ENCODE measurements at regions not wholly inside any gene's neighbourhood (a gene's known extent, or its start where the extent isn't known, plus 50 kb on each side); places are given as distances from the start of the nearest gene placed in this dataset.

DNA sequence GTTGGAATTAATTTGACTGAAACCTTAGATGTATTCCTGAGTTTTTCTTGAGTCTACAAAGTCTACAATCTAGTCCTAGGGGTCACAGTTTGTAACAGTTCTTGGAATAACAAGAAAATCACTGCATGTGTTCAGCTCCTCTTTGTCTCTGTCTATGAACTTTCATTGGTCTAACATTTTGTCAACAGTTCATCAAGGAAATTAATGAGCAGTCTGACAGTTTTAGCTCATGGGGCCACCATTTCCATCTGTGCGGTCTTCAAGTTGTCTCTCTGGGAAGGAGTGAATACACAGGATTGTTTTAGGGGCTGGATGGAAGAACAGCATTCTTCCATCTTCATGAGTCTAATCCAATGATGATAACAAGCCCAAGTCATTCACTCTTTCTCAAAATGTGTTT, 276.4 kb downstream of the TMEM167A start:
- DNase-seq = no peak

DNA sequence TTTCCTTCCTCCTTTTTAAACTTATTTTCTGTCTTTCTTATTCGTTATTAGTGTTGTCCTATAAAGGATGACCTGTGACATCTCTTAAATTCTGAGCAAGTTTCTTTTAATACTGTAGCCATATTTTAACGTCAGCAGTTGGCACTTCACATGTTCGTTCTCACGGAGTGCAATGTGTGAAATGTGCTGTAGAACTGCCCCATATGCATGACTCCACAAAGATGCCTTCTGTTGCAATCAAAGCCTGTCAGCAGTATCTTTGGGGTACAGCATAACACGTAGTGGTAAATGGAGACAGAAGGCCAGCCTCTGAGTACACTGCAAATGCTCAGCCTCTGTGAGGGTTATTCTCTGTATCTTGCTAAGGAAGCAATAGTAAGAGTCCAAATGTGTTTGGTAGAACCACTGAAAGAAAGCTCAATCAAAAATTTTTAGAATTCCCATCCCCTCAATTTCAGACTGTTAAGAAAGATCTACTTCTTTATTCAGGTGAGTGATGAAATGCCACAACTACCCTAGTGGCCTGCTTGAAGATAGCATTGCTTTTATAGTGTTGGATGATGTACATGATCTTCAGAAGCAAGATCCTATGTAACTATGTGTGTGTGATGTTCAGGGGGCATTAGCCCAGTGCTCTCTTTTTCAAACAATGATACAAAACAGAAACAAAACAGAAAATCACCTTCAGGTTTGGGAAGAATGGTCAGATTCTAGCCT, 277.7 kb downstream of the TMEM167A start:
- no peak for DNase-seq

DNA sequence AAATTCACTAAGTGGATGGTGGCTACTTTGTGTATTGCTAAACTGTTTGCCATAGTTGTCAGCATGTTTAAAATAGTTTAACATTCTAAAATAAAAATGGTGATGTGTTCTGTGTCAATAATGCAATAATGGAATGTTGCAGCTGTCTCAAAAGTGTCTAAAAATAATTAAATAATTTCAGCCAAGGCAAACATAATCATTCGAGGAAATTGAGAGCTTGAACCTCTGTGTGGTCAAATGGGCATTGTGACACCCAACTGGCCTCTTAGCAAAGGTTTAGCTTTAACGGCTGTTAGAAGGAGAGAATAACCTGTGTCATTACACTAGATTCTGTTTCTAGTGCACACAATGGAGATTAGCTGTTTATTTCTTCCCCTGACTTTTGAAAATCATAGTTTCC, 278.5 kb downstream of the TMEM167A start:
- no peak for DNase-seq

DNA sequence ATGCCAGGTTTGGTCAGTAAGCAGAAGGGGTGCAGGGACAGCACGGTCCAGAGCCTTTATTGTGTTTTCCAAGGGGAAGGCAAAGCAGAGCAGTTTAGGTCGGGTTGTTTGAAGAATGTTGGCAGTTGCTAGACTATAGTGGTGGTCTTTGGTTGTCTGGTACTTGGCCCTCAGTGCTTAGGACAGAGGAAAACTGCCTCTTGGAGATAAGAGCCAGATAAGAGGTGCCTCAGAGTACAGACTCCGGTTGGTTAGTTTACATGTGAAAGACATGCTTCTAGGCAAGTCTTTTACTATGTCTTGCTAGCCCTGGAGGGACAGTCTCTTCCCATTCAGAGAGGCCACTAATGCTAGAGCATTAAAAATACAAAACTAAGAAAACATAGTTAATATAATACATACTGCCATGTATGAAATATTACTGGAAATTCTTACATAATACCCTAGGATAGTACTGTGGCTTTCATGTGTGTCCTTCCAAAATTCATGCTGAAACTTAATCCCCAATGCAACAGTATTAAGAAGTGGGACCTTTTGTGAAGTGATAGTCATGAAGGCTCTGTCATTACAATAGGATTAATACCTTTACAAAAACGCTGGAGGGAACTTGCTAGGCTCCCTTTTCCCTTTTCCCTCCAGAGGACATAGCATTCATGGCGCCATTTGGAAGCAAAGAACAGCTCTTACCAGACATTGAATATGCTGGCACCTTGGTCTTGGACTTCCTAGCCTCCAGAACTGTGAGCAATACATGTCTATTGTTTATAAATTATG, 280.4 kb downstream of the TMEM167A start:
- DNase-seq = no peak

DNA sequence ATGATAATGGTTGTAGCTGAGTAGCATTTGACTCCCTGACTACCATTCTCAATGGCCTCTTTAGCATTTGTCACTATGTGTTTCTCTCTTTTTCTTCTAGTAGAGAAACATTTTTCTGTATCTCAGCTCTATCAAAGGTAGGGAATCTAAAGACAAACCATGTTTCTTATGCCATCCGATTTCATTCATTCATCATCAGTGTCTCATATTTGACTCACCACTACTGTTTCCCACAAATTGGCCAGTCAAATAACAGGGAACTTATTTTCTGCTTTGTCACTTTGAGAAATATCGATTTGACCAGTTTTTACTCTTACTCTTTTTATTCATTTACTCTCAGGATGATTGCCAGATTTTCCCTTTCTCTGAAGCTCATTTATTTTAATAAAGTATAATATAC, 282.3 kb downstream of the TMEM167A start:
- no peak for DNase-seq

DNA sequence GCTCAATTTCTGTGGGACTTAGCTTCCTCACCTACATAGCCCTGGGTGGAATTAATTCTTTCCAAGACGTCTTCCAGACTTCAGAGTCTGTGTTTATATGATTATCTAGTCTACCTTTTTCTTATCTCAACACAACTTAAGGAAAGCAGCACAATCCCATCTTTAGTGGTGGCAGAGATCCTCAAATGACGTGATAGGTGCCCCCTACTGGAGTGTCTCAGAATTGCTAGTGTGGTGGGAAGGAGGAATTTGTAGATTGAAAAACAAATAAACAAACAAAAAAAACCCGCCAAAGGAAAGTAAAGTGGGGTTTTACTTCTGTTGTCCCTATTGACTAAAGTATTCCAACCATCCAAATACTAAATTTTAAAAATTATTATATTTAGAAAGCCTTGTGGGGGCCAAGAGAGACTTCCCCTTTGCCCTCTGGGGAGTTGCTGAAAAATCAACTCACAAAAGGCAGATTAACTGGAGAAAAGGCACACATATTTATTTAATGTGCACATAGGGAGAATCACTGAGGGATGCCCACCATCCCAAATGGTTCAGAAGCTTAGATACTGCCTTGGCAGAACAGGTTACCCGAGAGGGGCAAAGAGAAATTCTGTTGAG, 283.3 kb downstream of the TMEM167A start:
- no peak for DNase-seq

DNA sequence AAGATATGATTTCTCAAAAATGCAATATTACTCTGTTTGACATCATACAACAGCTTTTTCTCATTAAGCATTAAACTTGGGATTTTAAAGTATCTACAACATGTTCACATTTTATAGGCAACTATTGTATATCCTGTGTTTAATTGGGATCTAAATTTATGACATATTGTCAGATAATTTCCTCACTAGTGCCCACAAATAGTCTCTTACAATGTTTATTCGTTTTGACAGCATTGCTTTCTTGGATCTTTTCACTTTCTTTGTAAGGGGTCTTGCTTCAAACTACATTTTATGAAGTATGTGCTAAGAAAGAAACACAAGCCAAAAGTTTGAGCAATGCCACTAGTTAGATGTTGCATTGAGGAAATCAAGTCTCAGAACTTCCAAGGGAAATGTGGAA, 285.1 kb downstream of the TMEM167A start:
- DNase-seq = no peak

DNA sequence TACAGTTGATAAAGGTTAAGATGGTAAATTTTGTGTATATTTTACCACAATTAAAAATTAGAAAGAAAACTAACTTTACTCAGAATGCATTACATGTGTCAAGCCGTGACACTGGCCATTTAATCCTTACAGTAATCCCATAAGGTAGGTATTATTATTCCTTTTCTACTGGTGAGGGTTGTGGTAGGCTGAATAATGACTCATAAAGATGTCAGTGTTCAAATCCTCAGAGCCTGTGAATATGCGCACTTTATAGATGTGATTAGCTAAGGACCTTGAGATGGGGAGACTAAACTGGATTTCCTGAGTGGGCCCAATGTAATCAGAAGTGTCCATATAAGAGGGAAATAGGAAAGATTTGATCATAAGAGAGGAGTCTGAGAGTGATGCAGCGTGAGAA, 288.1 kb downstream of the TMEM167A start:
- no peak for DNase-seq

DNA sequence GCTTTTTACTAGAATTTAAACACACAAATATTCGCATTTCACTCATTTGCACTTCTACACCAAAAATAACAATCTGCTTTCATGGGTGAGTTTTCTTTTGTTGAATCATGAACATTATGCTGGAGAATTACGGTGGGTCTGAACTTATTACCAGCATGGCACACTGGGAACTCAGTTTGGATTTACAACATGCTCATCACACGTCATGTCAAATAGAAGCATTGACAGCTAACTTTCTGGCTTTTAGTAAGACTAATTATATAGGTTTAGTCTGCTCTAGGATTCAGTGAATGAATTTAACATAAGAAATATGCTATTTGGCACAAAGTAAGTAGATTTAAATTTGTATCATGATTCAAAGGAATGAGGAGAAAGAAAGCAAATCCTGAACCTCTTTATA, 290.4 kb downstream of the TMEM167A start:
- DNase-seq = no peak

DNA sequence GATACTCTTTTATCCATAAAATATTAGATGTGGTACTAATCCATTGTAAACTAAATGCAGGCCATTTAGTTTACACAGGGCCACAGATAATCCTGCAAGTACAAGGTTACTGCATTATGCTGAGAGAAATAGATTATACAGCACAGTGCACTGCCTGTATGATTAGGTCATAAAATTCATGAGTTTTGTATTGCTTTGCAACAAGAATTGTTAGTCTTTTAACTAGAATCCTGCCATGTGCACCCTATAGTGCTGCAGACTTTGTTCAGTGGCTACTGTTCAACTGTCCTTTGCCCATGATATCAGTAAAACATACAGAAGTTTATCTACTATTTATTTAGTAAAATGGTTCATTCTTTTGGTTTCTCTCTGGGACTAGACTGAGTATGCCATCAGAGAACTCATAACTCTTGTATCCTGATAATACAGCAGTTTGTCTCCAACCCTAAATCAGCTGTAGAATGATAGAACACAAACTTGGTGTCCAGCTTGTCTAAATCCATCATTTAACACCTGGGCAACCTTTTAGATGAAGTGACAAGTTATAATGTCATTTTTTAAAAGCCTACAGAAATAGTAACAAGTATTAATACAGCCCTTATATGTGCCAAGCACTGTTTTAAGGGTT, 291.2 kb downstream of the TMEM167A start:
- no peak for DNase-seq

DNA sequence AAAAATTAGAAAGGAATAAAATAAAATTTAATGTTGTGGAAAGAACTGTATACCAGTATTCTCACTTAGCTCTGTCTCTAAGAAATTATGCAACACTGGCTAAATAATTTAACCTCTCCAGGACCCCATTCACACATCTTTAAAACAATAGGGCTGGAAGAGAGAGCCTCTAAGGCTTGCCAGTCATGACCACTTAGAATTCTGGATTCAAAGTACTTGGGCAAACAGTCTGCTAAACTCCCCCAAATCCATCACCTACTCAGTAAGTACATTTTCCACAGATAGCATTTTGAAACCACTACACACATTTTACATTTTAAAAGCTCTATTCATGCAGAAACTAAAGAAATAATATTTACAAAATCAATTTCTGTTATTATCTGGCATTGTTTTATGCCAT, 291.7 kb downstream of the TMEM167A start:
- DNase-seq = no peak

DNA sequence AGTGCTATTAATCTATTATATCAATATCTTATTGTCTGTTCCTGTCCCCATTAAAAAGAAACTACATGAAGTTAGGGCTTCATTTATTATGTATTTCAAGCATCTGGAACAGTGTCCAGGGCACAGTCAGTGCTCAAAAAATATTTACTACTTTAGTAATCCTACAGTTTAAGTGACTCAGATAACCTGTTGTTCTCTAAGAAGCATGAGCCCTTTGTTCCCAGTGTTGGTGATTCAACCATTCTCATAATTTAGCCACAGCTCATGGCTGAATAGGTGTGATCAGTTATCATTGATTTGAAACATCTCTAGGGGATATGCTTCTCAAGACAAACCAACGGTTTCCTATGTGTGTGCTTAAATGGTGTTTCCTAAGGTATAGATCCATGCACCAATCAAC, 292.7 kb downstream of the TMEM167A start:
- no peak for DNase-seq

DNA sequence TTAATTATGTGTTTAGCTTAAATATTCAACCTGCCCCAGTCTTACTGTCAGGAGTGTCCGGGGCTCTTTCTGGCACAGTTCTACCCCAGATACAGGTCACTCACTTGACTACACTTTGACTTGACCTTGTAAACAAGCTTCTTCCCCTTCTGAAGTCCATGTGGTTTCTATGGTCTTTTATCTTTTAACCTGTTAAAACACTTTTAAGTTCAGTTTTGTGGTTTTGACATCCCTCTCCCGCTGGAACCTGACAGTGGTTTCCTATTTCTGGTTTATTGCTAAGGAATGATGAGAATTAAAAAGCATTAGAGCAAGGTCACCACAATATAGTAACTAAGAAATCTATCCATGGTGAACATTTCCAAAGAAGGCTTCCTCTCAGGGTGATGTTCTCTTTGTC, 300.1 kb downstream of the TMEM167A start:
- no peak for DNase-seq

DNA sequence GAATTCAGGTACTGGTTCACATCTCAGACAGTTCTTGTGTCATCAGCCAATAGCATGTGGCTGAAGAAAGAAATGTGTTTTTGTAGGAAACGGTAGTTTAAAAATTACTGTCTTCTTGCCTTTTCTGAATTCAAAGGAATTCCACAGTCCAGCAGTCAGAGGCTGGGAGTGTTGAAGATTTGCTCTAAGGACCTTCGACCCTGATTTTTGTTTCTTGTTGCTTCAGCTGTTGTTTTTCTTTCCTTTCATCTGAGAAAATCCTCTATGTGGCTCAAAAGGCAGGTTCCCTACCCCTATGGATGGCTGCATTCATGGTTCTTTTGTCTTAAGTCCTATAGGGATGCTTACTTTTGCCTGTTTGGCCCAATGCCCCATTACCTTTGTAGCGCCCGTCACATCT, 304.9 kb downstream of the TMEM167A start:
- no peak for DNase-seq

DNA sequence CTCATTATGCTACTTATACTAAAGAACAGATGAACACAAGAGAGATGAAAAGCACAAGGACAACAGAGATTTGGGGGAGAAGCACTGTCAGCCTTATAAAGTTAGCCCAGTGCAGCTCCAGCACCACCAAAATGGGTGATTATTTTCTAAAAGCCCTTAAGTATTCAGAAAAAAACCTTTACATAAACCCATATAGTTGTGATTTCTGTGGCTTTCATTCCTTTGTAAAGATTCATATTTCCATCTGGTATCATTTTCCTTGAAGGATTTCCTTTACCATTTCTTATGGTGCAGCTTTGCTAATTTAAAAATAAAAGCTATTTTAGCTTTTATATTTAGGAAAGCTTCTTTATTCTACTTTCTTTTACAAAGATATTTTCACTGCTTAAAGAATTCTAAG, 311.0 kb downstream of the TMEM167A start:
- DNase-seq = no peak

DNA sequence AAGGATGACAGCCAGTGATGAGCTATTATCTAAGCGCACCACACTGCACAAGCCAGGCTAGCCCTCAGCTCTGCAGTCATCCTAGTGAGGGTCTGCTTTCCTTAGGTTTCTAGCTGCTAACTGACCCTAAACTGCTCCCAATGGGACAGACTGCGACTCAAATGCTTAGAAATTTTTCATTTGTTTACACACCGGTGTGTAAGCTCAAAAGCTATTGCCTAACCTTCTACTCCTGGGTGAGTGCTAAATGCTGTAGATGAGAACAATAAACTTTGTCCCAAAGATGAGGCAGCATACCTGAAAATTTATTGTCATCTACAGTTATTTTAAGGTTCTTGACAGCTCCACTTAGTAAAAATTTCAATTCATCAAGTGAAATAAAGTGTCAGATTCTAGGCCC, 311.4 kb downstream of the TMEM167A start:
- no peak for DNase-seq

DNA sequence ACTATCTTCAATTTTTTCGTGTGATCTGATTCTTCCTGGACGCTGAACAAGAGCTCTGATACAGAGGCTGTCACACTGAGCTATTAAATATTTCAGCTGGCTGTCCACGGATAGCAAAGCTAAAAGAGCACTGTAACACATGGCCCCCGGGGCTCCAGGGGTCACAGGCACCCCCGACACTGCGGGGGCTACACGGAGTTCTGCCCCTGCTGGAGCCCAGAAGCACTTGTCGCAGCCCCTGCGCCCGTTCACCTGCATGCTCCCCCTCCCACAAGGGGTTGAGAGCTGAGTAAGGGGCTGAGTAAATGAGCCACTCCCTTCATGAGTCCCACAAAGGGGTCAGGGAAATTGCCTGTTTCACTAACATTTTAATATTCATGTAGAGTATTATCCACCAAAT, 316.3 kb downstream of the TMEM167A start:
- DNase-seq = no peak

DNA sequence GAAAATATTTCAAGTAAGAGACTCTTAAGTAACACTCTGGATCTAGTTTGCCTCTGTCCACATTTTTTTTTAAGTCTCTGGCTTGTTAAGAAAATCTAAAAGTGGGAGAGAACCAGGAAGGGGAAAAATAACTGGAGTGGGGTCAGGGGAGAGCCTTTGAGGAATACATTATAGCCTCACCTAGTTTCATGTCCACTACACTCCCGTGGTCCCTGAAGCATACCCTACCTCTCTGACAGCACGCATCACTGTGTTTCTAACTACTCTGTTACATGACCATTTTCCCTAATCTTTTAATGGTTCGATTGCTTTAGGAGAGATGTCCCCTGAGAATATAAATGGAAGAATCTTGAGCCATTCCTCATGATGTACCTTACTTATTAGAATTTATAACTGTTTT, 318.3 kb downstream of the TMEM167A start:
- DNase-seq = no peak

DNA sequence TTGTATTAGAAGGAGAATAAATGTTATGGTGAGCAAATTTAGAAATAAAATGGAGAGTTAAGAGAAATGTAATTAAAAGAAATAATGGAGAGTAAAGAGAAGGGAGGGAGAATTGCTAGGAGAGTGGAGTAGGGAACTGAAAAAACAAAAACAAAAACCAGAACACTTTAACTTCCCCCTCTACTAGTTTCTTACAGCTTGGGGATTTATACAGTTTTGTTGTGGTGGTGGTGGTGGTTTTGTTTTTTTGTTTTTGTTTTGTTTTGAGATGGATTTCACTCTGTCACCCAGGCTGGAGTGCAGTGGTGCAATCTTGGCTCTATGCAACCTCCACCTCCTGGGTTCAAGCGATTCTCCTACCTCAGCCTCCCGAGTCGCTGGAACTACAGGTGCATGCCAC, 322.4 kb downstream of the TMEM167A start:
- DNase-seq = no peak

DNA sequence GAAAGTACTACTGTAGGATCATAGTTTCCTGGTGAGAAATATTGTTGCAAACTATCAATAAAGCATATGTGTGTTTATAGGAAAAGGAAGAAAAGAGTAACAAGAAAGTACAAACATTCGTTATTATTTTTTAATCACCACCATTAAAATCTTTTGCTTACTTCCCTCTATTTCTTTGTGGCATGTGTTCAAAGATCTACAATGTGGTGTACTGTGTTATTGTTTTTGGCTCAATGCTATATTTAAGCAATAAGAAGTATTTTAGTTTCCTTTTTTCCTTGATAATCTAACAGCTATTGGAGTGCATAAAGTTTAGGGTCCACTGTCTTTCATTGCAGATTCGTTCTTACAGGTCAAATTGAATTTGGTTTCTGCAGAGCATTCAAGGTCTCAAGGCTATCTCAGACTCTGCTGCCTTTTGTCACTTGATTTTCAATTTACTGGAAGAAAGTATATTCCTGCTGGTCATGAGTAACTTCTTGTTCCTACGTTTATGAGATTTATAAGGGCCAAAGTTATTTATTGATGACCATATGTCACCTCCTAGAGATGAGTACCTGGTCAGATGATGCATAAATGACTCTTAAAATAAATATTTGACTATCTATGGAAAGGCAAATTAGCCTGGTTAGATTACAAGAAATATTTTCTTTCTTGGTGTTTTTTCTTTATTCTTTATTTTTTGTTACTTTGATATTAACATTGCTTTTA, 323.0 kb downstream of the TMEM167A start:
- no peak for DNase-seq

DNA sequence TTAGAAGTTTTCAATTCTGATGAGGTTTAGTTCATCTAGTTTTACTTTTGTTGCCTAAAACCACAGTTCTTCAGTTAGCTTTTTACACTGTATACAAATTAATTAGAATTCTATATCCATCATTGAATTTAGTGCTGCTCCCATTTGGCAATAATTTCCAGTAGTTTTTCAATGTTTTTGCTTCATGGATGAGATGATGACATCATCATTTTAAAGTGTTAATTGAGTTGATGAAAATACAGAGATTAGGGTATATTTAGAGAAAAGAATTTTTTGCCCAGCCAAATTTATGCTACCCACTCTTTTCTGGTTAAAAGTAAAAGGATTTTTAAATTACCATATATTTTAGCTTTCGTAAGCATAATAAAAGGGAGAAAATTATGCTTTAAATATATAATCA, 323.8 kb downstream of the TMEM167A start:
- DNase-seq = no peak

DNA sequence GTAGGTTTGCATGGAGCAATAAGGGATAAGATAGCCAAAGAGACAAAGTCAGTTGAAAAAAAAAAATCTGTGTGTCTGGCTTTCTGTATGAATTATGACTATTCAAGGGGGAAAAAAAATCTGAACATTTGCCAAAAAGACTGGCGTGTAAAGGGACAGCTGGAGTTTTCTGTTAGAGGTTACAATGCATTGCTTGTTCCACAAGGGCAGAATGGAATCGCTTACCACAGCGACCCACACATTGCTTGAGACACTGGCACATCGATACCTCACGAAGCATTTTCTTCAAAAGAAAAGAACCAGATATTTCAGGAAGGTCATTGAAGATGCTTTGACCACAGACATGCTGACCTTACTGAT, 327.8 kb downstream of the TMEM167A start:
- DNase-seq = peak; percentile 40
